ENCODE measurements at regions not wholly inside any gene's neighbourhood (a gene's known extent, or its start where the extent isn't known, plus 50 kb on each side); places are given as distances from the start of the nearest gene placed in this dataset.

DNA sequence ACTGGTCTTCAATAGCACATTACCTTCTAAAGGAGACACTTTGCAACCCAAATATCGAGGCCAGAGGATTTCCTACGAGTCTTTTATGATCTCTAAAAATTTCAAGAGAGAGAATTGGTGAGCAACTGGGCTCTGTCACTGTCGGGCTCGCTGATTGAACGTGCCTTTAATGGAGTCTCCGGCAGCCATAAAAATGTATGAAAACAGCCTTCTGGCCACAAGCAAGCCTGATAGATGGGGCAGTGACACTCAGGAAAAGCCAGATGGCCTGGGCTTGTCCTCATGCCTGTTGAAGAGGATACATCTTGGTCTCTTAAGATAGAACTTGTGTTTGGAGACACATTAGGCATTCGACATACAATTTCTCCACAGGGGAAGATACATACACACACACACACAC is 419.5 kb upstream of the PROK2 start:
- DNase-seq (ENCODE audit: low read depth) = no peak
- no peak overlapping the region for H3K4me3 ChIP-seq (ENCODE audit: control insufficient read depth, low read depth, low read length)
- TF ChIP-seq CTCF (IDR thresholded peaks at IDR 0.05; ENCODE audit: control insufficient read depth, insufficient read depth, low read depth, low read length, missing control alignments) = no peak

- TF ChIP-seq CTCF (IDR thresholded peaks at IDR 0.05; ENCODE audit: control insufficient read depth, insufficient read depth, low read depth, low read length, missing control alignments) = no peak
- DNase-seq (ENCODE audit: low read depth) = no peak
- H3K4me3 ChIP-seq (ENCODE audit: control insufficient read depth, low read depth, low read length) = no peak overlapping the region
Observed at GRCh38 chr3:72203613-72204349, 418.8 kb upstream of the PROK2 start.

DNA sequence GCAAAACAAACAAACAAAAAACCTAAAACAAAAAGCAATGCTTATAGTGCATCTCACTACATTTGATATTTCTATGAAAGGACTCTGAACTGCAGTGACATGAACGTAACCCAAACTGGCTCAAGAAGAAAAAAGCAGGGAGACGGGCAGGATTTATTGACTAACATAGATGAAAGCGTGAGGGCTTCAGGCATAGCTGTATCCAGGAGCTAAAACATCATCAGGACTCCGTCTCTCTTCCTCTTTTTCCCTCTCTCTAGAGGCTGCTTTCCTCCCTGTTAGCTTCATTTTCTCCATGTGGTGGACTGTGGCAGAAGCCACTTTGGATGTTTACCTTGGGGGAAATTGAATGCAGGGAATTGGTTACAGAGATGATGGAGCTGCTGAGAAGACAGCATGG is 418.2 kb upstream of the PROK2 start:
- TF ChIP-seq CTCF (IDR thresholded peaks at IDR 0.05; ENCODE audit: control insufficient read depth, insufficient read depth, low read depth, low read length, missing control alignments) = no peak
- no peak for DNase-seq (ENCODE audit: low read depth)
- H3K4me3 ChIP-seq (ENCODE audit: control insufficient read depth, low read depth, low read length) = no peak overlapping the region

DNA sequence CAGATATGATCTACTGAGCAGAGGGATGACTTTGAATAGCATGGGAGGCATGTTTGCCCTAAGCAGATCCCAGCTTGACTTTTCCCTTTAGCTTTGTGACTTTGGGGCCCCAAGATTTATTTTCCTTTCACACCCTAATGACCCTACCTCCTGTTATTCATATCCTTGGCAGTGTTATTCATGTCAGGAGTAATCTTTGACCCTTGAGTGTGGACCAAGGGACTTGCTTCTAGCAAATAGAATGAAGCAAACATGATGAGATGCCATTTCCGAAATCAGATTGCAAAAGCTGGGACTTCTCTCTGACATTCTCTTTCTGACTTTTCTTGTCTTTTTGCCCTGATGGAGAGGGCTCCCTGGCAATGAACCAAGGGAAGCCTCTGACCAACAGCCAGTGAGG is 415.4 kb upstream of the PROK2 start:
- DNase-seq (ENCODE audit: low read depth) = no peak
- no peak for TF ChIP-seq CTCF (IDR thresholded peaks at IDR 0.05; ENCODE audit: control insufficient read depth, insufficient read depth, low read depth, low read length, missing control alignments)
- no peak overlapping the region for H3K4me3 ChIP-seq (ENCODE audit: control insufficient read depth, low read depth, low read length)

GRCh38 chr3:72199530-72199929 is 414.6 kb upstream of the PROK2 start:
- no peak for DNase-seq (ENCODE audit: low read depth)
- TF ChIP-seq CTCF (IDR thresholded peaks at IDR 0.05; ENCODE audit: control insufficient read depth, insufficient read depth, low read depth, low read length, missing control alignments) = no peak
- H3K4me3 ChIP-seq (ENCODE audit: control insufficient read depth, low read depth, low read length) = no peak overlapping the region

DNA sequence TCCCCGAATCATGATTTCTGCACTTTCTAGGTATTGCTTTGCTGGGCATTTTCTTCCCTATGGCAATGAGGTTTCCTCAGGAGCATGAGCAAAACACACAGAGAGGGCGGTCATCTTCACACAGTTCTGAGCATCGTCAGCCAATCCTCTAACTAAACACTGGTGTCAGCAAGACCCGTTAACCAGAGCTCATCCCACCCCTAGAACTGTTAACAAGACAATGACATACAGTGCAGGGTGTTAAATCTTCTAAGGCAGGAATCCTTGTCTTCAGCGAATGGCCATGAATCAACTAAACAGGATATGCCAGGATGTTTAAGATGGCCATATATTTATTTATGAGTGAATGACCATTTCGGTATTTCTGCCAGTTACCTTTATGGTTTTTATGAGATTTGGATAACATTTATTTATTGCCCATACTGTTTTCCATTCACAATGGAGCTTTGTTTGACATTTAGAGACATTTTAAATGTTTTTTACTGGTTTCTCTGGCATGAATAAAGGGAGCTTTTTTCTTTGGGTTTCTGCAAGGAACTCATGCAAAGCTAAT is 411.5 kb upstream of the PROK2 start:
- no peak for DNase-seq (ENCODE audit: low read depth)
- no peak for TF ChIP-seq CTCF (IDR thresholded peaks at IDR 0.05; ENCODE audit: control insufficient read depth, insufficient read depth, low read depth, low read length, missing control alignments)
- no peak overlapping the region for H3K4me3 ChIP-seq (ENCODE audit: control insufficient read depth, low read depth, low read length)

Data from AG09309 (cell line).